Stimulated activated CD4-positive, alpha-beta T cell treated with anti-CD3 and anti-CD28 coated beads, Interleukin-2, amount 100 ng/mL, for 24 hours (primary cell): ENCODE measurements at regions not wholly inside any gene's neighbourhood (a gene's known extent, or its start where the extent isn't known, plus 50 kb on each side); places are given as distances from the start of the nearest gene placed in this dataset.

ENCODE experiments used
- DNase-seq, 2 donors: peaks; one replicate each; pipeline ENCODE4 v3.0.0-alpha.2; 2020

GRCh38 chrX:69110116-69110530 lies 55.1 kb downstream of the PJA1 start:
- DNase-seq, result no peak

GRCh38 chrX:69109706-69110105 lies 55.5 kb downstream of the PJA1 start:
- no peak for DNase-seq

DNA sequence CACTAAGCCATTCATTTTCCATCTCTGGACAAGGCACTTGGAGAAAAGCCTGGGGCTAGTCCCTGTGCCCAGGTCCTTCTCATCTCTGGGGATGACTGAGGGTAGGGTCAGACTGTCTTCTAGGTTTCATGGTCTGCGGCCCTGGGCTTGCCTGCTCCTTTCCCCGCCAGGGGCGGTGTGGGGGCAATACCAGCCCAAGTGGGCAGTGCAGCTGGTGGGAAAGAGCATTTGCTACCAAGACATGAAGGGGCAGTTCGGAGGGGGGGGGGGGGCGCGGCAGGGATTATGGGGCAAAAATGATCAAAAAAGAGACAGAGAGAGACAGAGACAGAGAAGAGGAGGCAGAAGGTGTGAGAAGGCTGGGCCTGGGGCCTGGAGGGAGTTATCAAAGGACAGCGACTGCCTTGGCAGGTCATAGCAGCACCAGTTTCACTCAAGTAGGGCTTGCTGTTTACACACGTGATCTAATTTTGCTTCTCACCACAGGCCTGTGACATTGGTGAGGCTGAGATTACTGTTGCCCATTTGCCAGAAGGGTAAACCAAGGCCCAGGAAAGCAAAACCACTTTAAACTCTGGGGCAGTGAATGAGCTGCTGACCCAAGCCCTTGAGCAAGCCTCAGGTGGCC lies 56.1 kb downstream of the PJA1 start:
- DNase-seq, result no peak

GRCh38 chrX:69107747-69108401 lies 57.4 kb downstream of the PJA1 start:
- DNase-seq, result no peak

- no peak for DNase-seq
These were observed 58.0 kb downstream of the PJA1 start for GRCh38 chrX:69107231-69107739.

DNA sequence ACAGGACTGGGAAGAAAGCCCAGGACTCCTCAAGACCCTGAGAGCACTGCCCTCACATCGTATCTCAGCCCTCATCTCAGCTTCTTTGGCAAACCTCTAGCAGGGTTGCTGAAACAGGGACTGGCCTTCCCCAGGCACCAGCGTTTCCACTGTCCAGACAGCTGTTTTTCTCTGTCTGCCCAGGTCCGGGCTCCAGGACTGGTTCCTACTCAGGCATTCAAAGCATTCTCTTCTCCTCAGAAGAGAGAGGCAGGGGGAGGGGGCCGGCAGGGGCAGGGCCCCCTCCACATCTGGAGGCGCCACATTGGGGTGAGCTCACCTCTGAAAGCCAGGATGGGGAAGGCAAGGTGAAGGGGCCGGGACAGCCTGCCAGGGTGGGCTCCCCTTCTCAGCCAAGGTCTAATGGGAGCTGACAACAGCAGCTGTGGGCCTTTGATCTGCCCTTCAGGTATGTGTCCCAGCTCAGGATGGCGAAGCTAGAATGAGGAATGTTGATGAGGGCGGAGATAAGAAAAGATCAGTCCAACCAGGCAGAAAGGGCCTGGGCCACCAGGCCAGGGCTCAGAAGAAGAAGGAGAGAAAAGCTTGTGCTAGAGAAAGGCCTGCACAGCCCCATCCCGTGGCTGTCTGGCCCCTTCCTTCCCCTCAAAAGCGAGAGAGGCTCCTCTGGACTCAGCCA lies 60.4 kb downstream of the PJA1 start:
- DNase-seq, result no peak

- no peak for DNase-seq
These were observed 61.7 kb downstream of the PJA1 start for GRCh38 chrX:69103539-69103938.

DNA sequence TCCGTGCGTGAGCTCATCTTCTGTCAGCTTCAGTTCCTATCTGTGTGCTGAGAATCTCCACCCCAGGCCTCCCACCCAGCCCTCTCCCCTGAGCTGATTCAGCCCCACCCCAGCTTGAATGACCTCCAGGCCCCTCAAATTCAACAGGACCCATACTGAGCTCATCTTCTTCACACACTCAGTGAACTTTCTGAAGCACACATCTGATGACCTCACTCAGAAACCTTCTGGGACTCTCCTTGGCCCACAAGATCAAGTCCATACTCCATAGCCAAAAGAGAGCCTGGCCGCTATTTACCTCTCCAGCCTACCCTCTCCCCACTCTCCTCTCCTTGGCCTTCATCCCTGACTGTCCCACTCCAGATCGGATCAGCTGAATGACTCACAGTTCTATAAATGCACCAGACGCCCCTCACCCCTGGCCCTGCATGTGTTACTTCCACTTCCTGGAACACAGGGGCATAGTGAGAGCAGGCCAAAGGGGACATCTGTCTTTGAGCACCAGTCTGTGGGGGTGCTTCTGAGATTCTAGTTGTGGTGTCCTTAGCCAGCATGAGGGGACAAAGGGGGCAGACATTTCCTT lies 62.5 kb downstream of the PJA1 start:
- DNase-seq, result no peak

DNA sequence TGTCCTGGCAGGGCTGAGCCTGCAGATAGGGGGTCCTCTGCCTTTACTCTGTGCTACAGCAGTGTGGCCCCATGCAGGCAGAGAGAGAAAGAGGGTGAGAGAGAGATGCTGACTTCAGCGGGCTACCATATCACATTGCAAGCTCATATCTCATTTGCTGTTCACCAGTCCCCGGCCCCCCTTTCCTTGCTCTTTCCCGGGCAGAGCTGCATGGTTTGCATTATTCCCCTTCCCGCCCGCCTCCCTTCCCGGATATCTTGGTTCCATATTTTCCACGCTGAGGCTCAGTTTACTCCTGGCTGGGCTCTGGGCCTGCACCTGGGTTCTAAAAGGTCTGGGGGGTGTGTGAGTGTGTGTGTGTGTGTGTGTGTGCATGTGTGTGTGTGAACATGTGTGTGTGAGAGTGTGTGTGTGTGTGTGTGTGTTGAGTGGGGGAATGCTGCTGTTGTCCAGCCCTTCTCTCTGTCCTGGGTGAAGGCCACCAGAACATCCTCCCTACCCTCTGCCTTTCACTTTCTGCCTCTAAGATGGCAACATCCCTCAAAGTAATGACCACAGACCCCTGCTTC lies 63.5 kb downstream of the PJA1 start:
- no peak for DNase-seq

DNA sequence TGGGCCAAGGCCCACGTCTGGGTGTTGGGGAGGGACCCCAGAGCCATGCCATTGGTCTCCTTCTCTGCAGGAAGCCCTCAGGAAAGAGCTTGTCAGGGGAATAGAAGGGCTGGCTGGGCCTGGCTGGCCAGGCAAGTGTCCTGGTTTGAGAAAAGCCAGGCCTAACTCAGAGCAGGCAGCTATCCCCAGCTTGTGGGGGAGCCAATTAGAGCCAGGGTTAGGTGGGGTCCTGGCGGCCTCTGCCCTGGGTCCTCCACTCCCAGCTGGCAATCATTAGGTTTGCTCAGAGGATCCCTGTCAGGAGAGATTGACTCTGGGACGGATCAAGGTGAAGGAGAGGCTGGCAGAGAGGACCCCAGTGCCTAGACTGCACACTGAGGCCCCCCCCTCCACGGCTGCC lies 64.8 kb downstream of the PJA1 start:
- no peak for DNase-seq

GRCh38 chrX:69097451-69098236 lies 67.6 kb downstream of the PJA1 start:
- no peak for DNase-seq

- no peak for DNase-seq
These were observed 68.3 kb downstream of the PJA1 start for GRCh38 chrX:69096963-69097362.

DNA sequence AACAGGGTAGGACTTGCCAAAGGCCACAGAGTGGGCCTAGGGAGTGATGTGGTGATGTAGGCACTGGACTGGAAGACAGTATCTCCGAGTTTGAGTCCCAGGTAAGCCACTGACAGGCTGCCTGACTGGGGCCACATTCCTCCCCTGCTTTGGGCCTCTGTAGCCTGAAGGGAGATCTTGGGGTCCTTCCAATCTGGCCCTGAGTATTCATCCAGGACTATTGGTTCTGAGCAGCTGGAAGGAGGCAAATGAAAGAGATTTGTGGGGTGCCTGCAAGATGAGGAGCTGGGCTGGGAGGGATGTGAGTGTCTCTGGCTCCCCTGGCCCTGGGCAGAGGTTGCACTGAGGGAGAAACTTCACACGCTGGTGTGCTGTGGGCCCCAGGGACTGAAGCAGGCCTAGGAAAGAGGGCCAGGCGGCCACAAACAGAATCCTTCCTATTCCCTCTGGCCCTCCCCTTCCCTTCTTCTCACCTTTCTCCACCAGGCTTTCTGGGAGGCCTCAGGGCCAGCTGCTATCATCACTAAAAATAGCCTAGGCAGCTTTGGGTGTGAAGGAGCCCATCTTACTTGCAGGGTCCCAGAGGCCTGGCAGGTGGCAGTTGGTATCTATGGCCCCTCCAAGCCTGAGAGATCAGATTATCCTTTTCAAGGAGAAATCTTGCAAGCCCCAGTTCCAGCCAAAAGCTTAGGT lies 70.1 kb downstream of the PJA1 start:
- DNase-seq, result no peak

DNA sequence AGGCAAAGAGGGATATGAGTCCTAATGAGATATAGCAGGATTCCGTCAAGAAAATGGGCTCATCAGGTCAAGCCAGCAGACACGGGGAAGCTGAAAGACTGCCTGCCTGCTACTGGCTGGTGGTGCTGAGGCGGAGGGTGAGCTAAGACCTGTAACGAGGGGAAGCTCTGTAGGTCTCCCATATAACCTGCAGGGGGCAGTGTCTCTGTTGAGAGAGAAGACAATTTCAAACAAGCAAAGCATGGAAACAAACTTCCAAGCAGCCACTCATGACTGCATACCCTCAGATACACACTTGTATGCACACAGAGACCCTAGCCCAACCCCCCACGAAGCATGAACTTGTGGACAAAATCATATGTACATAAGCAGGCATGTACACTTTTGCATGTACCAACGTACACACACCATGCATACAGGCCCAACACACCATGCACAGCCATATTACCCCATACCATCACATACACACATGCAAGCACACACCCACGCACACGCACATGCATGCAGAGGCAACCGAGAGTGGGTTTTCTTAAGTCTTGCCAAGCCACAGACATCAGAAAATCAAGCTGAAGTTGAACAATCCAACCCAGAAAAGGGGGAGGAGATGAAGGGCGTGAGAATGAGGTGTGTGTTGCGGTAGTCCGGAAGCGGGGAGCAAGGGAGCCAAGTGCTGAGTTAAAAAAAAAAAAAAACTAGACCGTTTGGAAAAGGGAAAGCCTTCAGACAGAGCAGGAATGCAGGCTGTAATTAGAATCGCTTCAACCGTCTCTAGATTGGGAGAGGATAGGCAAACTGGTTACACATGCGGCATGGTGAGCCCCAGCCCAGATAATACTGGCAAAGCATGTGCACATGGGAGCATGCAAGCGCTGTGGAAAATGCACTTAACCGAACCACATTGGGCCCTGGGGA lies 71.0 kb downstream of the PJA1 start:
- peak; percentile 13 to 18 for DNase-seq

GRCh38 chrX:69090022-69090421 lies 75.2 kb downstream of the PJA1 start:
- DNase-seq, result no peak

DNA sequence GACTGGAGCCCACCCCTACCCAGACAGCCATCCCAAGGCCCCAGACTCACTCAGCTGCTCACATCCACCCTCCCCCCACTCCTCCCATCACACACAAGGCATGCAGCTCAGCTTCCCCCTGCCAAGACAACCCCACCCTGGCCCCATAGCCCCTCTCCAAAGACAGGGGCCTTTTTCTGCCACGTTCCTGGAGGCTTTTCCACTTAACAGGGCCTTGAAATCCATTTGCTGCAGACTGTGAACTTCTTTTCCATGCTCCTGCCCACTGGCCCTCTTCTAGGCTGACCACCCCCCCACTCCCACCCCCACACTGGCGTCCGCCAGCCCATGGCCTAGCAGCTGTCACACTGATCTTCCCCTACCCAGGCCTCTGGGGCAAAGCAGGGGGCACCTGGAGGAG lies 76.0 kb downstream of the PJA1 start:
- no peak for DNase-seq

- DNase-seq, result no peak
These were observed 76.9 kb downstream of the PJA1 start for GRCh38 chrX:69088171-69088938.

- DNase-seq, result no peak
These were observed 79.4 kb downstream of the PJA1 start for GRCh38 chrX:69085826-69086225.

- DNase-seq, result no peak
These were observed 80.1 kb downstream of the PJA1 start for GRCh38 chrX:69085151-69085550.

DNA sequence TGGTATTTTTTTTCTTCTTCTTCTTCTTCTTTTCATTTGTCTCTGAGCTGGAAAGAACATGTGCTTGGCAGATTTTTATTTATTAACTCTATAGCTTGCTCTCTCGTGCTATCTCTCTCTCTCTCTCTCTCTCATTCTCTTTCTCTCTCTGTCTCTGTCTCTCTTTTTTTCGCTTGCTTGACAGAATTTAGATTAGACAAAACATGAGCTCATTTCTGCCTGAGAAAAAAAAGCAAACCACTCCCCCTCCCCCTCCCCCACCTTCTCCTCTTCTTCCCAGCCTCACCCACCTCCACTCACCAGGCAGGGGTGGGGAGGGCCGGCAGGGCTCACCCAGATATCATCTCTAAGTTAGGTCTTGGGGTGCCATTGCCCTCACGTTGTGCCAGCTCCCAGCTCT lies 81.5 kb downstream of the PJA1 start:
- no peak for DNase-seq
